H9 (cell line): ENCODE measurements at regions not wholly inside any gene's neighbourhood (a gene's known extent, or its start where the extent isn't known, plus 50 kb on each side); places are given as distances from the start of the nearest gene placed in this dataset.

ENCODE experiments used
- DNase-seq: peaks from one replicate; pipeline ENCODE4 v3.0.0-alpha.2; 2017
- H2AFZ ChIP-seq: one replicate; pipeline ENCODE4 v1.6.1; 2013; ENCODE audit warnings: mild to moderate bottlenecking, low read length, control low read depth, moderate library complexity
- H2AK5ac ChIP-seq: 2 replicates; pipeline ENCODE4 v1.6.1; 2013; ENCODE audit warnings: low read length, control low read depth, mixed read lengths; ENCODE audit not compliant: insufficient read length
- H2BK120ac ChIP-seq: one replicate; pipeline ENCODE4 v1.6.1; 2013; ENCODE audit warnings: low read depth, mild to moderate bottlenecking, low read length, control low read depth, inconsistent platforms; ENCODE audit not compliant: poor library complexity, severe bottlenecking
- H2BK12ac ChIP-seq: 2 replicates; pipeline ENCODE4 v1.6.1; 2013; ENCODE audit warnings: low read length, control low read depth, mixed read lengths, low read depth; ENCODE audit not compliant: insufficient read length
- H2BK15ac ChIP-seq: 2 replicates; pipeline ENCODE4 v1.6.1; 2013; ENCODE audit warnings: low read depth, low read length, control low read depth
- H2BK20ac ChIP-seq: one replicate; pipeline ENCODE4 v1.6.1; 2013; ENCODE audit warnings: low read depth, mild to moderate bottlenecking, low read length, control low read depth, inconsistent platforms; ENCODE audit not compliant: poor library complexity, severe bottlenecking
- H2BK5ac ChIP-seq: 2 replicates; pipeline ENCODE4 v1.6.1; 2013; ENCODE audit warnings: low read length, control low read depth, mixed read lengths; ENCODE audit not compliant: insufficient read length
- H3K14ac ChIP-seq: 2 replicates; pipeline ENCODE4 v1.6.1; 2013; ENCODE audit warnings: low read length, control low read depth; ENCODE audit not compliant: insufficient read depth
- H3K18ac ChIP-seq: 2 replicates; pipeline ENCODE4 v1.6.1; 2013; ENCODE audit warnings: low read depth, mild to moderate bottlenecking, mixed read lengths, low read length, control low read depth; ENCODE audit not compliant: insufficient read length
- H3K23ac ChIP-seq: 2 replicates; pipeline ENCODE4 v1.6.1; 2013; ENCODE audit warnings: low read length, control low read depth, mixed read lengths, low read depth; ENCODE audit not compliant: insufficient read length
- H3K23me2 ChIP-seq: 2 replicates; pipeline ENCODE4 v1.6.1; 2013; ENCODE audit warnings: low read depth, mild to moderate bottlenecking, mixed read lengths, low read length, control low read depth; ENCODE audit not compliant: insufficient read length, poor library complexity, severe bottlenecking
- H3K27ac ChIP-seq: 2 replicates; pipeline ENCODE4 v1.5.1; 2013; ENCODE audit warnings: low read length, control low read depth, mixed read lengths, low read depth; ENCODE audit not compliant: insufficient read length
- H3K27me3 ChIP-seq: 2 replicates; pipeline ENCODE4 v1.6.1; 2013; ENCODE audit warnings: low read length, control low read depth, inconsistent platforms; ENCODE audit not compliant: insufficient read depth
- H3K4ac ChIP-seq: 2 replicates; pipeline ENCODE4 v1.6.1; 2013; ENCODE audit warnings: low read depth, mild to moderate bottlenecking, control low read depth, inconsistent platforms, low read length, moderate library complexity
- H3K4me1 ChIP-seq: 2 replicates; pipeline ENCODE4 v1.6.1; 2013; ENCODE audit warnings: low read length, control low read depth, inconsistent platforms; ENCODE audit not compliant: insufficient read depth
- H3K4me2 ChIP-seq: 2 replicates; pipeline ENCODE4 v1.6.1; 2013; ENCODE audit warnings: low read length, control low read depth, mixed read lengths; ENCODE audit not compliant: insufficient read length, insufficient read depth
- H3K56ac ChIP-seq: 2 replicates; pipeline ENCODE4 v1.6.1; 2013; ENCODE audit warnings: low read depth, mild to moderate bottlenecking, mixed read lengths, low read length, control low read depth; ENCODE audit not compliant: insufficient read length
- H3K79me1 ChIP-seq: 2 replicates; pipeline ENCODE4 v1.6.1; 2013; ENCODE audit warnings: low read depth, mild to moderate bottlenecking, moderate library complexity, low read length, control low read depth, inconsistent platforms; ENCODE audit not compliant: insufficient read depth, poor library complexity, severe bottlenecking
- H3K79me2 ChIP-seq: 2 replicates; pipeline ENCODE4 v1.6.1; 2013; ENCODE audit warnings: low read length, control low read depth, inconsistent platforms; ENCODE audit not compliant: insufficient read depth
- H3K9ac ChIP-seq: 2 replicates; pipeline ENCODE4 v1.6.1; 2013; ENCODE audit warnings: low read length, control low read depth, mixed read lengths; ENCODE audit not compliant: insufficient read length; ENCODE audit errors: extremely low read depth
- H3K9me3 ChIP-seq: one replicate; pipeline ENCODE4 v1.6.1; 2013; ENCODE audit warnings: low read depth, low read length, inconsistent platforms; ENCODE audit not compliant: control insufficient read depth
- H3T11ph ChIP-seq: one replicate; pipeline ENCODE4 v1.6.1; 2013; ENCODE audit warnings: mild to moderate bottlenecking, low read length, control low read depth, inconsistent platforms
- H4K20me1 ChIP-seq: one replicate; pipeline ENCODE4 v1.6.1; 2013; ENCODE audit not compliant: control insufficient read depth, insufficient read length, insufficient read depth
- H4K5ac ChIP-seq: 2 replicates; pipeline ENCODE4 v1.6.1; 2013; ENCODE audit warnings: low read depth, mild to moderate bottlenecking, mixed read lengths, low read length, control low read depth; ENCODE audit not compliant: insufficient read length
- H4K8ac ChIP-seq: replicated peaks from 2 replicates; pipeline ENCODE4 v1.6.1; 2013; ENCODE audit warnings: low read length, control low read depth, mixed read lengths, low read depth; ENCODE audit not compliant: insufficient read length
- H4K91ac ChIP-seq: 2 replicates; pipeline ENCODE4 v1.6.1; 2013; ENCODE audit warnings: low read depth, mild to moderate bottlenecking, moderate library complexity, mixed read lengths, low read length, control low read depth; ENCODE audit not compliant: insufficient read length
- H3K27ac Mint-ChIP-seq, 3 experiments: 2 replicates in 2 of 3; 3 replicates in 1 of 3; pipeline ENCODE4 v1.8.0; 2020 to 2021; ENCODE audit warnings: mixed read lengths in 3 of 3, mild to moderate bottlenecking in 1 of 3, moderate library complexity in 1 of 3
- H3K27me3 Mint-ChIP-seq: 2 replicates; pipeline ENCODE4 v1.8.0; 2021; ENCODE audit warnings: low read depth, mild to moderate bottlenecking, moderate library complexity, mixed read lengths
- H3K36me3 Mint-ChIP-seq, 3 experiments: 2 replicates in 2 of 3; 3 replicates in 1 of 3; pipeline ENCODE4 v1.8.0; 2020 to 2021; ENCODE audit warnings: low read depth in 3 of 3, mixed read lengths in 3 of 3; ENCODE audit not compliant: insufficient read depth in 1 of 3
- H3K4me1 Mint-ChIP-seq, 2 experiments: 2 replicates each; pipeline ENCODE4 v1.8.0; 2020; ENCODE audit warnings: mixed read lengths in 2 of 2
- H3K4me3 Mint-ChIP-seq, 2 experiments: 2 replicates in 1 of 2; 3 replicates in 1 of 2; pipeline ENCODE4 v1.8.0; 2020 to 2021; ENCODE audit warnings: mild to moderate bottlenecking in 2 of 2, mixed read lengths in 2 of 2, moderate library complexity in 1 of 2
- H3K9me3 Mint-ChIP-seq, 2 experiments: 2 replicates in 1 of 2; 3 replicates in 1 of 2; pipeline ENCODE4 v1.8.0; 2020; ENCODE audit warnings: mild to moderate bottlenecking in 2 of 2, mixed read lengths in 2 of 2, moderate library complexity in 1 of 2
- WGBS: extraction: QIAGEN DNeasy Blood & Tissue Kit; methylation state at CpG from one replicate; pipeline ENCODE4 v1.1.7; 2013; ENCODE audit warnings: missing lambda C conversion rate, low lambda C conversion rate, mixed read lengths; ENCODE audit not compliant: insufficient read length; ENCODE audit errors: extremely low coverage; 5-methylcytosine and 5-hydroxymethylcytosine counted together
- TF ChIP-seq, protein P1 (sequence below): fragments of 200-600 bp; sonication (generic); conservative IDR thresholded peaks from 3 replicates; pipeline ENCODE4 v1.8.0; 2021; ENCODE audit warnings: antibody characterized with exemption, mild to moderate bottlenecking

- H3K27me3 Mint-ChIP-seq = peaks cover 26% of the 10 kb centered on the region
- WGBS = no CpG with 5 or more reads among the region's 15 CpGs
Observed at GRCh38 chr19:29299416-29300380, 86.7 kb upstream of the UQCRFS1 start.

More at GRCh38 chr19:29299416-29300380, 86.7 kb upstream of the UQCRFS1 start:
- H3K27me3 ChIP-seq = no peaks in the 10 kb centered on the region
- H2BK20ac ChIP-seq = no peak overlapping the region
- Mint-ChIP-seq H3K4me3 (no peak overlapping the region), H3K36me3 (no peaks in the 10 kb centered on the region; a peak in 1 of 7 replicates), H3K9me3 (no peaks in the 10 kb centered on the region), H3K4me1 (no peaks in the 10 kb centered on the region), H3K27ac (peak overlapping the region in 1 of 3 experiments; percentile 47; a peak in 1 of 7 replicates)
- no peaks in the 10 kb centered on the region for H4K20me1 ChIP-seq
- H3K79me2 ChIP-seq = no peaks in the 10 kb centered on the region
- no peaks in the 10 kb centered on the region for H3K4me1 ChIP-seq
- H2BK15ac ChIP-seq = no peak overlapping the region
- no peaks in the 10 kb centered on the region for H3K9me3 ChIP-seq
- no peak overlapping the region for H2BK5ac ChIP-seq
- no peak overlapping the region for H3K4me2 ChIP-seq
- no peak overlapping the region for H2BK120ac ChIP-seq
- no peak overlapping the region for H2BK12ac ChIP-seq
- TF ChIP-seq, protein P1, sequence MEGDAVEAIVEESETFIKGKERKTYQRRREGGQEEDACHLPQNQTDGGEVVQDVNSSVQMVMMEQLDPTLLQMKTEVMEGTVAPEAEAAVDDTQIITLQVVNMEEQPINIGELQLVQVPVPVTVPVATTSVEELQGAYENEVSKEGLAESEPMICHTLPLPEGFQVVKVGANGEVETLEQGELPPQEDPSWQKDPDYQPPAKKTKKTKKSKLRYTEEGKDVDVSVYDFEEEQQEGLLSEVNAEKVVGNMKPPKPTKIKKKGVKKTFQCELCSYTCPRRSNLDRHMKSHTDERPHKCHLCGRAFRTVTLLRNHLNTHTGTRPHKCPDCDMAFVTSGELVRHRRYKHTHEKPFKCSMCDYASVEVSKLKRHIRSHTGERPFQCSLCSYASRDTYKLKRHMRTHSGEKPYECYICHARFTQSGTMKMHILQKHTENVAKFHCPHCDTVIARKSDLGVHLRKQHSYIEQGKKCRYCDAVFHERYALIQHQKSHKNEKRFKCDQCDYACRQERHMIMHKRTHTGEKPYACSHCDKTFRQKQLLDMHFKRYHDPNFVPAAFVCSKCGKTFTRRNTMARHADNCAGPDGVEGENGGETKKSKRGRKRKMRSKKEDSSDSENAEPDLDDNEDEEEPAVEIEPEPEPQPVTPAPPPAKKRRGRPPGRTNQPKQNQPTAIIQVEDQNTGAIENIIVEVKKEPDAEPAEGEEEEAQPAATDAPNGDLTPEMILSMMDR = no peak
- H2AK5ac ChIP-seq = no peak overlapping the region
- no peak overlapping the region for H3K4ac ChIP-seq
- no peak for DNase-seq
- H2AFZ ChIP-seq = no peak overlapping the region
- H3K23ac ChIP-seq = no peak overlapping the region
- no peak overlapping the region for H3K27ac ChIP-seq
- H4K91ac ChIP-seq = no peak overlapping the region
- no peak overlapping the region for H4K5ac ChIP-seq
- no peak overlapping the region for H4K8ac ChIP-seq
- H3K79me1 ChIP-seq = no peaks in the 10 kb centered on the region
- H3K23me2 ChIP-seq = no peaks in the 10 kb centered on the region
- H3K56ac ChIP-seq = no peak overlapping the region
- no peak overlapping the region for H3K18ac ChIP-seq
- H3K9ac ChIP-seq = no peak overlapping the region
- H3T11ph ChIP-seq = no peak overlapping the region
- H3K14ac ChIP-seq = no peak overlapping the region
